ENCODE measurements at regions not wholly inside any gene's neighbourhood (a gene's known extent, or its start where the extent isn't known, plus 50 kb on each side); places are given as distances from the start of the nearest gene placed in this dataset.
"Not testable (repeated sequence)": the region's sequence is repeated elsewhere in the genome, so short reads cannot be mapped to it uniquely, and the experiment has no call there.

- BruUV-seq (replicated peaks) = no TSS peak
- no peak overlapping the region for H3K27ac ChIP-seq (ENCODE audit: low read length)
- in situ Hi-C loops (cut with HindIII; ENCODE audit: low pct_unique_long_range_greater_than_20kb, low sequenced_read_pairs) = no loop called here
- ATAC-seq (no peak), DNase-seq (ENCODE audit: low read depth, low spot score) (no peak)
- no peaks in the 10 kb centered on the region for H3K4me1 ChIP-seq (ENCODE audit: control insufficient read depth, insufficient read depth, low read length)
- no peak overlapping the region for H3K4me3 ChIP-seq (ENCODE audit: low read depth in 2 of 2, low read length in 2 of 2)
- no peaks in the 10 kb centered on the region for H3K9me3 ChIP-seq (ENCODE audit: control insufficient read depth, insufficient read depth, low read depth, low read length)
- H3K36me3 ChIP-seq (ENCODE audit: control insufficient read depth, insufficient read depth, low read length) = no peaks in the 10 kb centered on the region
- CTCF ChIA-PET = no interaction called here
- intact Hi-C loops (cut with micrococcal nuclease; ENCODE audit: unreplicated experiment) = no loop called here
- H3K27me3 ChIP-seq (ENCODE audit: control insufficient read depth, insufficient read depth, low read length) = no peaks in the 10 kb centered on the region
- TF ChIP-seq TCF7L2 (IDR thresholded peaks at IDR 0.05; ENCODE audit: low read depth, low read length) (no peak), SIN3A (IDR thresholded peaks at IDR 0.05; ENCODE audit: borderline replicate concordance, insufficient read depth, low read depth, low read length) (no peak), POLR2AphosphoS5 (IDR thresholded peaks at IDR 0.05; ENCODE audit: low read depth, low read length) (no peak), CTCF (IDR thresholded peaks at IDR 0.05) (no peak), REST (IDR thresholded peaks at IDR 0.05; ENCODE audit: insufficient read depth in 1 of 2, low read depth in 2 of 2, low read length in 1 of 2) (no peak)
- POLR2A ChIA-PET = no interaction called here
Observed at GRCh38 chr14:85187521-85187920, 342.4 kb upstream of the FLRT2 start.

GRCh38 chr14:85188836-85189235 lies 341.1 kb upstream of the FLRT2 start:
- Histone ChIP-seq H3K9me3 (ENCODE audit: control insufficient read depth, insufficient read depth, low read depth, low read length) (no peaks in the 10 kb centered on the region), H3K36me3 (ENCODE audit: control insufficient read depth, insufficient read depth, low read length) (no peaks in the 10 kb centered on the region), H3K4me3 (ENCODE audit: low read depth in 2 of 2, low read length in 2 of 2) (no peak overlapping the region), H3K4me1 (ENCODE audit: control insufficient read depth, insufficient read depth, low read length) (no peaks in the 10 kb centered on the region), H3K27me3 (ENCODE audit: control insufficient read depth, insufficient read depth, low read length) (no peaks in the 10 kb centered on the region), H3K27ac (ENCODE audit: low read length) (no peak overlapping the region)
- intact Hi-C loops (cut with micrococcal nuclease; ENCODE audit: unreplicated experiment) (no loop called here), in situ Hi-C loops (cut with HindIII; ENCODE audit: low pct_unique_long_range_greater_than_20kb, low sequenced_read_pairs) (no loop called here)
- POLR2A ChIA-PET = no interaction called here
- DNase-seq (ENCODE audit: low read depth, low spot score) = no peak
- TF ChIP-seq SIN3A (IDR thresholded peaks at IDR 0.05; ENCODE audit: borderline replicate concordance, insufficient read depth, low read depth, low read length) = no peak
- TF ChIP-seq TCF7L2 (IDR thresholded peaks at IDR 0.05; ENCODE audit: low read depth, low read length) = no peak
- no peak for TF ChIP-seq POLR2AphosphoS5 (IDR thresholded peaks at IDR 0.05; ENCODE audit: low read depth, low read length)
- TF ChIP-seq REST (IDR thresholded peaks at IDR 0.05; ENCODE audit: insufficient read depth in 1 of 2, low read depth in 2 of 2, low read length in 1 of 2) = no peak
- TF ChIP-seq CTCF (IDR thresholded peaks at IDR 0.05) = no peak
- BruUV-seq (replicated peaks) = no TSS peak
- no peak for ATAC-seq
- CTCF ChIA-PET = no interaction called here

GRCh38 chr14:85189253-85189652 lies 340.7 kb upstream of the FLRT2 start:
- ATAC-seq; H3K36me3 ChIP-seq (ENCODE audit: control insufficient read depth, insufficient read depth, low read length); POLR2A ChIA-PET; H3K27ac ChIP-seq (ENCODE audit: low read length); H3K27me3 ChIP-seq (ENCODE audit: control insufficient read depth, insufficient read depth, low read length); in situ Hi-C loops (cut with HindIII; ENCODE audit: low pct_unique_long_range_greater_than_20kb, low sequenced_read_pairs); H3K4me3 ChIP-seq (ENCODE audit: low read depth in 2 of 2, low read length in 2 of 2); H3K4me1 ChIP-seq (ENCODE audit: control insufficient read depth, insufficient read depth, low read length); CTCF ChIA-PET; BruUV-seq (replicated peaks); H3K9me3 ChIP-seq (ENCODE audit: control insufficient read depth, insufficient read depth, low read depth, low read length); DNase-seq (ENCODE audit: low read depth, low spot score); intact Hi-C loops (cut with micrococcal nuclease; ENCODE audit: unreplicated experiment): not testable (repeated sequence)
